ENCODE measurements at regions not wholly inside any gene's neighbourhood (a gene's known extent, or its start where the extent isn't known, plus 50 kb on each side); places are given as distances from the start of the nearest gene placed in this dataset.

- Histone ChIP-seq H3K79me2 (ENCODE audit: insufficient read depth, low read length) (no peaks in the 10 kb centered on the region), H3K9me2 (ENCODE audit: insufficient read depth) (no peaks in the 10 kb centered on the region), H3K9ac (ENCODE audit: low read length) (no peak overlapping the region), H3K4me3 (replicated peaks in 1 of 2; ENCODE audit: low read depth in 1 of 2, low read length in 2 of 2) (no peak overlapping the region), H3K4me1 (ENCODE audit: control insufficient read depth in 1 of 2, insufficient read depth in 2 of 2, low read length in 2 of 2) (no peaks in the 10 kb centered on the region), H3K36me3 (ENCODE audit: control insufficient read depth in 1 of 2, insufficient read depth in 2 of 2, low read length in 2 of 2) (no peaks in the 10 kb centered on the region), H3K9me3 (ENCODE audit: control insufficient read depth in 1 of 2, insufficient read depth in 1 of 2, low read depth in 1 of 2, low read length in 2 of 2) (no peaks in the 10 kb centered on the region), H4K20me1 (ENCODE audit: insufficient read depth) (no peaks in the 10 kb centered on the region), H3K27ac (ENCODE audit: low read depth, low read length) (no peak overlapping the region), H3K4me2 (ENCODE audit: low read length) (no peak overlapping the region), H3K27me3 (ENCODE audit: insufficient read depth, low read length) (no peaks in the 10 kb centered on the region), H2AFZ (ENCODE audit: low read depth, low read length, poor library complexity, severe bottlenecking) (no peak overlapping the region)
- BruUV-seq (replicated peaks), result no TSS peak
- ChIA-PET RAD21 (ENCODE audit: low non-redundant PET in 1 of 2, low total read pairs in 2 of 2, uncharacterized antibody in 2 of 2, unreplicated experiment in 2 of 2) (no interaction called here), CTCF (no interaction called here), POLR2A (no interaction called here)
- intact Hi-C loops (cut with micrococcal nuclease), result no loop called here
- ATAC-seq (no peak), DNase-seq (ENCODE audit: low read depth, low spot score) (no peak)
- no peak for TF ChIP-seq SRF (IDR thresholded peaks at IDR 0.05; ENCODE audit: low read depth)
- no peak for TF ChIP-seq CTCF (IDR thresholded peaks at IDR 0.05 in 2 of 3, conservative IDR thresholded peaks at IDR 0.05 in 1 of 3; ENCODE audit: borderline replicate concordance in 1 of 3, insufficient read depth in 1 of 3, low read depth in 2 of 3, low read length in 2 of 3)
- TF ChIP-seq EZH2phosphoT487 (IDR thresholded peaks at IDR 0.05; ENCODE audit: borderline replicate concordance), result no peak
- no peak for TF ChIP-seq ELF1 (IDR thresholded peaks at IDR 0.05; ENCODE audit: borderline replicate concordance, low read depth)
- no peak for TF ChIP-seq FOSL1 (IDR thresholded peaks at IDR 0.05; ENCODE audit: low read depth)
- TF ChIP-seq REST (IDR thresholded peaks at IDR 0.05; ENCODE audit: low read depth), result no peak
- TF ChIP-seq YY1 (IDR thresholded peaks at IDR 0.05; ENCODE audit: extremely low read depth, insufficient replicate concordance, low read depth, low read length), result no peak
- TF ChIP-seq ATF3 (IDR thresholded peaks at IDR 0.05), result no peak
- no peak for TF ChIP-seq RAD21 (IDR thresholded peaks at IDR 0.05; ENCODE audit: low read depth)
Observed at GRCh38 chr10:29039091-29039490, 249.8 kb upstream of the LYZL1 start.

All from HCT116 (cell line).